ENCODE measurements at regions not wholly inside any gene's neighbourhood (a gene's known extent, or its start where the extent isn't known, plus 50 kb on each side); places are given as distances from the start of the nearest gene placed in this dataset.
"Not testable (repeated sequence)": the region's sequence is repeated elsewhere in the genome, so short reads cannot be mapped to it uniquely, and the experiment has no call there.

DNA sequence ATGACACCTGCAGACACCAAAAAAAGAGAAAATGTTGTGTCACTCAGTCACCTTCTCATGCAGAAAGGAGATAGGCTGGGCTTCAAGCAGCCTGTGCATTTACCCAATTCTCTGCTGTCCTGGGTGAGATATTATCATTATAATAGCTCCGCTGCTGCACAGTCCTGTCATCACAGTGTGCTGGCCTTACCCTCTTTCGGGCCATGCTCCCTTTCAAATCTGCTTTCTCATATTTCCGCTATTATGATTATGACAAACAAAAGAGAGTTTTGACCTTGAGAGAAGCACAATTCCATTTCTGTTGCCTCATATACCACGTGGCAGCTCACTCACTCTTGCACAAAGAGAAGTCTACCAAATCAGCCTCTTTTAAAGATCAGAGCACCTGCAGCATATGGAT, 1350.1 kb upstream of the ACO1 start:
- Histone ChIP-seq H3K4me1 (replicated peaks in 1 of 2) (peaks cover 11 to 29% of the 10 kb centered on the region in 2 donors), H3K27ac (no peak overlapping the region), H3K4me3 (no peak overlapping the region)
- peak in 5 of 8 experiments; percentile 80 to 96 (median 94) for ATAC-seq (replicated peaks in 6 of 8)
- WGBS, 10 experiments = 0 to 83% (median 36%) methylated on average over 1 to 4 of the region's 4 CpGs
- in situ Hi-C loops (cut with MboI; ENCODE audit: low pct_unique_long_range_greater_than_20kb in 2 of 9, low sequenced_read_pairs in 9 of 9, unreplicated experiment in 9 of 9) = loop anchor here in 1 of 9 experiments (25.0 kb wide), 1 partner anchor 97 kb away; no protein-coding TSS in a partner anchor

DNA sequence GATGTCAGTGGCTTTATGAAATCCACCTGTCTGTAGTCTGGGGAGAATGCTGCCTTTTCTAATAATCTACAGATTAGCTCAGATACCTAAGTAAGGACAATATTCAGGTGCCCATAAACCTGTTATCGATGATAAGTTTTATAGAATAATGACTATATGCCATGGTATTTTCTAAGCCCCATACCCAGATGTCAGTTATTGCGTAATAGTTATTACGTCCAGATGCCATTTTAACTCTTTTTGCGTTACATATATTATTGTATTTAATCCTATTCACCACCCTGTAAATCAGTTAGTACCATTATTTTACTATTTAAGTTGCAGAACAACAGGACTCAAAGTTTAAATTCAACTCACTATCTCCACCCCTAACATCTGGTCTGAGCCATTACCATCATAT, 1343.9 kb upstream of the ACO1 start:
- no peak for ATAC-seq (replicated peaks in 6 of 8)
- Histone ChIP-seq H3K4me3 (no peak overlapping the region), H3K27ac (no peak overlapping the region), H3K4me1 (replicated peaks in 1 of 2) (no peaks in the 10 kb centered on the region)
- 0 to 100% (median 87%) methylated on average over 1 to 4 of the region's 4 CpGs; no CpG with 5 or more reads in 1 of the 10 experiments for WGBS, 10 experiments
- in situ Hi-C loops (cut with MboI; ENCODE audit: low pct_unique_long_range_greater_than_20kb in 2 of 9, low sequenced_read_pairs in 9 of 9, unreplicated experiment in 9 of 9) = loop anchor here in 1 of 9 experiments (25.0 kb wide), 1 partner anchor 103 kb away; no protein-coding TSS in a partner anchor

DNA sequence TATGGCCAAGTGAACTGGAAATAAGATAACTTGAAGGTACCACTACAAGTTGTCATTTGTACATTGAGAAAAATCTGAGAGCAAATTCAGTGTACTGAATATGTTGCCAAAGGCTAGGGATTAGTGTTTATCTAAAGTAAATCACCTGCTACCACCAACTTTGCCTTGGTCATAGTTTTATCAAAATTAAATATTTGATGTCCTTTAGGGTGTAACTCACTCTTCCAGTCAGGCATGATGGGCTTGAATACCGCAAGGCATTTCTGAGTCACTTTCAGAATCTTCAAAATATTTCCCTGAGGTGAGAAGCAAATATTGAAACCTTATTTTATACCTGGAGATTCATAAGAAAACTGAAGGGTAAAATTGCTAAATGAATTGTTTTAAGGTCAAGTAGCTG, 1338.6 kb upstream of the ACO1 start:
- in situ Hi-C loops (cut with MboI; ENCODE audit: low pct_unique_long_range_greater_than_20kb in 2 of 9, low sequenced_read_pairs in 9 of 9, unreplicated experiment in 9 of 9) = loop anchor here in 1 of 9 experiments (25.0 kb wide), 1 partner anchor 109 kb away; no protein-coding TSS in a partner anchor
- Histone ChIP-seq H3K4me1 (replicated peaks in 1 of 2) (no peaks in the 10 kb centered on the region), H3K4me3 (no peak overlapping the region), H3K27ac (no peak overlapping the region)
- peak in 1 of 8 experiments; percentile 15 for ATAC-seq (replicated peaks in 6 of 8)
- WGBS, 10 experiments = 0 to 100% (median 94%) methylated on average over 1 of the region's 1 CpG; no CpG with 5 or more reads in 2 of the 10 experiments

DNA sequence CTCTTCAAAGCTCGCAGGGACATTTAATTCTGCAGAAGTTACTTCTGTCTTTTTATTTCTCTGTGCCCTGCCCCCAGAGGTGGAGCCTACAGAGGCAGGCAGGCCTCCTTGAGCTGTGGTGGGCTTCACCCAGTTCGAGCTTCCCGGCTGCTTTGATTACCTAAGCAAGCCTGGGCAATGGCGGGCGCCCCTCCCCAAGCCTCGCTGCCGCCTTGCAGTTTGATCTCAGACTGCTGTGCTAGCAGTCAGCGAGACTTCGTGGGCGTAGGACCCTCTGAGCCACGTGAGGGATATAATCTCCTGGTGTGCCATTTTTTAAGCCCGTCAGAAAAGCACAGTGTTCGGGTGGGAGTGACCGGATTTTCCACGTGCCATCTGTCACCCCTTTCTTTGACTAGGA, 1322.9 kb upstream of the ACO1 start:
- ATAC-seq (replicated peaks in 6 of 8); H3K4me1 ChIP-seq (replicated peaks in 1 of 2); in situ Hi-C loops (cut with MboI; ENCODE audit: low pct_unique_long_range_greater_than_20kb in 2 of 9, low sequenced_read_pairs in 9 of 9, unreplicated experiment in 9 of 9); H3K27ac ChIP-seq; H3K4me3 ChIP-seq: not testable (repeated sequence)
- 25 to 100% (median 60%) methylated on average over 1 to 6 of the region's 15 CpGs; no CpG with 5 or more reads in 6 of the 10 experiments for WGBS, 10 experiments

DNA sequence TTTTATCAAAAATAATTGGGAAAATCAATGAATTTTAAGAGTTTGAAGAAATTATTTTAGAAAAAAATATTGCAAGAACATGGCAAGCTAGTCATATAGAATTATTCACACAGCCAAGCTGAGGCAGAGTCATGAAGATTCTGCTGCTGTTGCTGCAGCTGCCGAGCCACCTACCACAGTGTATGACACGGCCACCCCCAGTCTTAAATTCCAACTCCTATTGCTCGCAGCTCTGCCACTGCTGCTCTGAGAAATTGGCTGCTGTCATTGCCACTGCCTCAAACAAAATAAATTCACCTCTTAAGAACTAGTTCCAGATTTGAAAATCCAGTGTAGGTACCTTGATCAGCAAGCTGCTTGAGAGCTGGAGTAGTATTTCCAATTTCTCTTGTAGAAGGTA, 1318.8 kb upstream of the ACO1 start:
- in situ Hi-C loops (cut with MboI; ENCODE audit: low pct_unique_long_range_greater_than_20kb in 2 of 9, low sequenced_read_pairs in 9 of 9, unreplicated experiment in 9 of 9) = no loop called here
- Histone ChIP-seq H3K4me3 (no peak overlapping the region), H3K4me1 (replicated peaks in 1 of 2) (no peaks in the 10 kb centered on the region), H3K27ac (no peak overlapping the region)
- 0 to 80% (median 21%) methylated on average over 1 to 3 of the region's 3 CpGs; no CpG with 5 or more reads in 2 of the 10 experiments for WGBS, 10 experiments
- no peak for ATAC-seq (replicated peaks in 6 of 8)

DNA sequence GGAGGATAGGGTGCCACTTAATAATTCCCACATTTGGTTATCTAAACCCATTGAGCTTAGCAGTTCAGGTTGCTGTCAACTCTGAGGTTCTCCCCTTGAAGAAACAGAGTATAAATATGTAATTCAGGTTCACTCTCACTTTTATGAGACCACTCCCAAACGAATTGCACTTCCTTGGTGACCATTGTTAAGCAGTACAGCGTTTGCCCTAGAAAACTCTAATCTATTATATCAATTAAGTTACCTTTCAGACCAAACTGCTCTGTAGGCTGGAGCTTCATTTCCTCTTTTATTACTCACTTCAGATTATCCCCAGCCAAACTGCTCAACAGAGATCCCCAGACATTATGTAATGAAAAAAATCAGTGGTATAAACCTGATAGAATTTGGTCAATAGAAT, 1317.0 kb upstream of the ACO1 start:
- Histone ChIP-seq H3K27ac (no peak overlapping the region), H3K4me3 (no peak overlapping the region), H3K4me1 (replicated peaks in 1 of 2) (no peaks in the 10 kb centered on the region)
- in situ Hi-C loops (cut with MboI; ENCODE audit: low pct_unique_long_range_greater_than_20kb in 2 of 9, low sequenced_read_pairs in 9 of 9, unreplicated experiment in 9 of 9) = no loop called here
- no peak for ATAC-seq (replicated peaks in 6 of 8)
- 0 to 83% (median 60%) methylated on average over 1 to 2 of the region's 2 CpGs; no CpG with 5 or more reads in 1 of the 10 experiments for WGBS, 10 experiments

DNA sequence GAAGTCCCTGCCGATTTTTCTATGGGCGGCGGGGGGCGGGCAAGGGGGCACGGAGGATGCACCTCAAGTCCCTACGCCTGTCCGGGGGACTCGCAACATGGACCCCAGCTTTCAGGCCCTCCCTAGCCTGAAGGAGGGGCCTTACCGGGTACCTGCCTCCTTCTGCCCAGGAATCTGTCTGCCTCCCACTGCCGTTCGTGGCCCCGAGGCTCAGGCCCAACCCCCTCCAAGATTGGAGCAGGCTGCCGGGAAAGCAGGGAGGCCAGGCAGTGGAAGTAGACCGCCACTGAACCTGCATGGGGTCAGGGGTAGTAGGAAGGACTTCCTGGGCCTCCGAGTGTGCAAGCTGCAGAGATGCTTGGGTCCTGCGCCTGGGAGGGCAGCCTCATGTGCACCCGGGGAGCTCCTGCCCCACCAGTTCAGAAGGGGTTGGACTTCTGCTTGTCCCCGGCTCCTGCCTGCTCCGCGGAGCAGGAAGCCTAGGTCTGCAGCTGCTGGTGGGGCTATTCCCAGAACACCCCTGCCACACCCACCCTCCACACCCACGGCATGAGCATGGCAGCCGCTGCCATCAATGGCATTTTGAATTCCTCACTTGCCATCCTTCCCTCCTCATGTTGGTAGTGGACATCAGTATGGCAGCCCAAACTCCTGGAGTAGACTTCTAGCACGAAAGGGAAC, 1312.7 kb upstream of the ACO1 start:
- no peaks in the 10 kb centered on the region for H3K4me1 ChIP-seq (replicated peaks in 1 of 2)
- H3K27ac ChIP-seq = no peak overlapping the region
- H3K4me3 ChIP-seq = no peak overlapping the region
- WGBS, 10 experiments = 20 to 90% (median 80%) methylated on average over 1 to 8 of the region's 23 CpGs; no CpG with 5 or more reads in 5 of the 10 experiments
- no peak for ATAC-seq (replicated peaks in 6 of 8)
- in situ Hi-C loops (cut with MboI; ENCODE audit: low pct_unique_long_range_greater_than_20kb in 2 of 9, low sequenced_read_pairs in 9 of 9, unreplicated experiment in 9 of 9) = no loop called here

DNA sequence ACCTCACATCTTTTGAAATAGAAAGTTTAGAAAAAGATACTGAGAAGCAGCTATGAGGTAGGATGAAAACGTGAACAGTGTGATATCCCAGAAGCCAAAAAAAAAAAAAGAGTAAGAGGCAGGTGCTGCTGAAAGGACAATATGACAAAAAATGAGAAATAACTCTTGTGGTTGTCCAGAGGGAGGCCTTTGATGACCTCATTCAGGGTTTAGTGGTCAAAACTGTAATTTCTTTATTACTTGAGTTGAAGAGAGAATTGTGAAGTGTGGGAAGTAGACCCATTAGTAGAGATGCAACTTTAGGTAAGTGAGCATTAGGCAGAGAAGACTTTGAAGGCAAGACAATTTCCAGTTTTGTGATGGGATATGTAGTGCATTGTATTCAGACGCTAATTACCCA, 1306.3 kb upstream of the ACO1 start:
- no peak overlapping the region for H3K27ac ChIP-seq
- in situ Hi-C loops (cut with MboI; ENCODE audit: low pct_unique_long_range_greater_than_20kb in 2 of 9, low sequenced_read_pairs in 9 of 9, unreplicated experiment in 9 of 9) = no loop called here
- H3K4me3 ChIP-seq = no peak overlapping the region
- ATAC-seq (replicated peaks in 6 of 8) = no peak
- 0 to 100% (median 44%) methylated on average over 1 to 2 of the region's 2 CpGs; no CpG with 5 or more reads in 2 of the 10 experiments for WGBS, 10 experiments
- no peaks in the 10 kb centered on the region for H3K4me1 ChIP-seq (replicated peaks in 1 of 2)

DNA sequence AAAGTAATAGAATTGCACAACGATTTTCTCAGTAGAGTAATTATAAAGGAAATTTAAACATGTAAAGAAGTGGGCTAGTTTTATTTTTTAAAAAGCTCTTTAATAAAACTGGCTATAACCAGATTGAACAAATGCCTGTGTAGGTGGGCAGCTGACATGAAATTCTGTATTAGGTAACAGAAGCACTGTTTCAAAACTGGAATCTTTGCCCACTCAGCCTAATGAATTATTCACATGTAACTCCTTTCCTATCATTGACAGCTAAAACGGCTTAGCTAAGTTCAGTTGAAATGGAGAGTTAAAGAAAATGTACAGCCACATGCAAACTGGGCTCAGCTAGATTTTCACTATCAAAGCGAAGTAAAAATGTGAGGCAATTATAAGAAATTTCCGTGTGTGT, 1300.1 kb upstream of the ACO1 start:
- in situ Hi-C loops (cut with MboI; ENCODE audit: low pct_unique_long_range_greater_than_20kb in 2 of 9, low sequenced_read_pairs in 9 of 9, unreplicated experiment in 9 of 9) = no loop called here

DNA sequence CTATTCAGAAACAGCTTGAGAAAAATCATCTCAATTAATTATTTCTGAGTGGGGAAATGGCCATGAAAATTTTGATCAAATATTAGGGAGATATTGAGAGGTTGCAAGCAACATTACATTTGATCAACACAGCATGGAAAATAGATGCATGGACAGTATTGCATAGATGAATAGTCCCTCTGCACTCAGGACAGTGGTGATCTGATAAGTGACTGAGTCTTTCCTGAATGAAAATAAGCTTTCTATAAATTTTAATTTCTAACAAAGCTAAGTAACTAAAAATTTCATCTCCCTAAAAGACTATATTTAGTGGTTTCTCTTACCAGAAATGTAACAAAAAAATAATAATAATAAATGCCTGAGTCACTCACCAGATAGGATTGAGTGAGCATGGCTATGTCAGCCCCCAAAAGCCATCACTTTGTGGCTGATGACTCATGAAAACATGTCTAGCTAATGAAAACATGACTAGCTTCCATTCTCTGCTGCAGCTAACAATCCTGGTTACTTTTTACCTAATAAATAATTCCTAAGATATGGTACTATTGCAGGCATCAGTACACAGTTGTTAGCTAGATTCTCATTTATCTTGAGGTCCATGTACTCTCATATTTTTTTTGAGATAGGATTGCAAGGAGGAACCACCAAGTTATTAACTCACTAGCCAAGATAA, 1294.8 kb upstream of the ACO1 start:
- Histone ChIP-seq H3K4me1 (replicated peaks in 1 of 2) (no peaks in the 10 kb centered on the region), H3K27ac (no peak overlapping the region), H3K4me3 (no peak overlapping the region)
- in situ Hi-C loops (cut with MboI; ENCODE audit: low pct_unique_long_range_greater_than_20kb in 2 of 9, low sequenced_read_pairs in 9 of 9, unreplicated experiment in 9 of 9) = no loop called here
- ATAC-seq (replicated peaks in 6 of 8) = peak in 5 of 8 experiments; percentile 67 to 97 (median 76)

More for the DNA sequence above, 1300.1 kb upstream of the ACO1 start:
- H3K27ac ChIP-seq = no peak overlapping the region
- H3K4me3 ChIP-seq = no peak overlapping the region
- ATAC-seq (replicated peaks in 6 of 8) = peak in 4 of 8 experiments; percentile 56 to 69 (median 62)
- 0 to 80% (median 61%) methylated on average over 1 to 4 of the region's 4 CpGs for WGBS, 10 experiments
- peaks cover 0 to 7% of the 10 kb centered on the region in 2 donors for H3K4me1 ChIP-seq (replicated peaks in 1 of 2)

DNA sequence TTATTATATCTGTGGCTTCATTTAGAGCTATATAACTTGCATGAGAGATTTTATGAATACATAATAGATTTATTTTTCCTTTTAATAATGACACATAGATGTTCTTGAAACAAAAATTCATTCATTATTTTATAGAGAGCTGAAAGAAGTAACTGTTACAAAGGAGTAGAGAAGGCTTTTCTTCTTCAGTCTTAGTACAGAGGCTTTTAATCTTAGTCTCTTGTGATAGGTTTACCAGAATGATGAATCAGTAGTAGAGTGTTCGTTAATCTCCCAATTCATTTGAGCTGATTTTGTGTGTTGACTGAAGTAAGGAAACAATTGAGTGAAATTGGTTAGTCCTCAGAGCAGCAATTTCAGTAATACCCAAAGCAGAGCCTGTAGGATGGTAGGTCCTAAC, 1284.1 kb upstream of the ACO1 start:
- WGBS, 10 experiments = 0 to 100% (median 33%) methylated on average over 1 of the region's 1 CpG; no CpG with 5 or more reads in 3 of the 10 experiments
- ATAC-seq (replicated peaks in 6 of 8) = no peak
- Histone ChIP-seq H3K4me1 (replicated peaks in 1 of 2) (no peaks in the 10 kb centered on the region), H3K27ac (no peak overlapping the region), H3K4me3 (no peak overlapping the region)
- in situ Hi-C loops (cut with MboI; ENCODE audit: low pct_unique_long_range_greater_than_20kb in 2 of 9, low sequenced_read_pairs in 9 of 9, unreplicated experiment in 9 of 9) = no loop called here

DNA sequence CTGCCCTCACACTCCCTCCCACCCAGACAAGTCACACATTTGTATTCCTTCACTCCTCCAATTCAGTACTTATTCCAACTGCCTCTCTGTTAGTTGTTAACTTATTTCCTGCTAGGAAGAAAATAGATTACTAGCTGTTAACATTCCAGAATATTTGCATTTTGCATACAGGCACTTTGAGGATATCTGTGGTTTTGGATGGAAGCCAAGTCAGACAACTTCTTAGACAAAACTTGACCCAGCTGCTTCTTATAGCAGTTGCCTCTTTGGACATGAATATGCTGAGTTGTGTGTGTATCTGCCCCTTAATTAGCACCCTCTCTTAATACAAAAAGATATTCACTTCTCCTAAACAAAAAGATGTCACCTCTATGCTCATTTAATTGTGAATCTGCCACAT, 1280.6 kb upstream of the ACO1 start:
- H3K27ac ChIP-seq = no peak overlapping the region
- no peaks in the 10 kb centered on the region for H3K4me1 ChIP-seq (replicated peaks in 1 of 2)
- peak in 1 of 8 experiments; percentile 61 for ATAC-seq (replicated peaks in 6 of 8)
- in situ Hi-C loops (cut with MboI; ENCODE audit: low pct_unique_long_range_greater_than_20kb in 2 of 9, low sequenced_read_pairs in 9 of 9, unreplicated experiment in 9 of 9) = no loop called here
- no peak overlapping the region for H3K4me3 ChIP-seq

DNA sequence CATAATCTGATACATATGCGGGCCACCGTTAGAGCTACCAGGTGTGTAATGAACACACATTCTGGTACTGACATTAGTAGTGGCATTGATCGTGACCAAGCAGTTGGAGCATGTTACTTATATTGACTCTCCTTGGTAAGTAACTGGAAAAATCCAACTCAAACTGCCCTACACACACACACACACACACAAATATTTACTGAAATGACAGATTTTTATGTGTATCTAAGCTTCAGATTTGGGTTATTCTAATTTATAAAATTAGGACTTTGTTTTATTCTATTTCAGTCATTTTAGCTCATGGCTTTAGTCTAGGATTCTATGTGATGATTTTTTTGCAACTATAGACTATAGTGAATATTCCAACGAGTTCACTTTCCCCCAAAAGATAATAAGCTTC, 1280.2 kb upstream of the ACO1 start:
- 7 to 100% (median 72%) methylated on average over 1 to 4 of the region's 4 CpGs; no CpG with 5 or more reads in 2 of the 10 experiments for WGBS, 10 experiments
- no peak overlapping the region for H3K4me3 ChIP-seq
- no peaks in the 10 kb centered on the region for H3K4me1 ChIP-seq (replicated peaks in 1 of 2)
- in situ Hi-C loops (cut with MboI; ENCODE audit: low pct_unique_long_range_greater_than_20kb in 2 of 9, low sequenced_read_pairs in 9 of 9, unreplicated experiment in 9 of 9) = no loop called here
- ATAC-seq (replicated peaks in 6 of 8) = no peak
- H3K27ac ChIP-seq = no peak overlapping the region

Data from motor neuron (in vitro differentiated cells).